Right lobe of liver (tissue), 6 donors: ENCODE measurements at regions not wholly inside any gene's neighbourhood (a gene's known extent, or its start where the extent isn't known, plus 50 kb on each side); places are given as distances from the start of the nearest gene placed in this dataset.
"Not testable (repeated sequence)": the region's sequence is repeated elsewhere in the genome, so short reads cannot be mapped to it uniquely, and the experiment has no call there.

Experiments used
- ATAC-seq, 4 donors: fragments of 200-7000 bp; cut with Tn5 transposase; one replicate each; pipeline ENCODE4 v1.9.1; 2020; ENCODE audit warnings: mild to moderate bottlenecking in 4 of 4, moderate library complexity in 4 of 4
- DNase-seq, 3 donors: peaks; one replicate each; pipeline ENCODE4 v3.0.0-alpha.2; 2020
- H3K27ac ChIP-seq, 3 donors: fragments of 200-600 bp; one replicate each; pipeline ENCODE4 v1.8.0; 2022
- H3K27me3 ChIP-seq, 2 donors: fragments of 200-600 bp; one replicate each; pipeline ENCODE4 v1.8.0; 2022
- H3K36me3 ChIP-seq, 4 donors: fragments of 200-600 bp; sonication (generic) in 1 of 4; one replicate each; pipeline versions ENCODE4 v1.5.1 to v1.8.0; 2017 to 2022; ENCODE audit warnings: control low read depth in 1 of 4
- H3K4me1 ChIP-seq, 4 donors: fragments of 200-600 bp; sonication (generic) in 1 of 4; one replicate each; pipeline versions ENCODE4 v1.5.1 to v1.8.0; 2017 to 2022; ENCODE audit warnings: control low read depth in 1 of 4
- H3K4me3 ChIP-seq, 3 donors: fragments of 200-600 bp; one replicate each; pipeline ENCODE4 v1.8.0; 2022
- H3K9me3 ChIP-seq, 4 donors: fragments of 200-600 bp; sonication (generic) in 1 of 4; one replicate each; pipeline versions ENCODE4 v1.5.1 to v1.8.0; 2017 to 2022; ENCODE audit warnings: control low read depth in 1 of 4
- CTCF ChIP-seq, 4 donors: fragments of 200-600 bp in 3 of 4; fragments of 450-650 bp in 1 of 4; IDR thresholded peaks; one replicate each; pipeline versions ENCODE4 v1.5.1 to v1.8.0; 2016 to 2022; ENCODE audit warnings: antibody characterized with exemption in 4 of 4, mild to moderate bottlenecking in 2 of 4
- POLR2A ChIP-seq: fragments of 450-650 bp; IDR thresholded peaks from one replicate; pipeline ENCODE4 v1.6.1; 2017; ENCODE audit warnings: antibody characterized with exemption, mild to moderate bottlenecking
- WGBS: methylation state at CpG from one replicate; pipeline ENCODE4 v1.1.6; 2018; ENCODE audit warnings: low coverage, low lambda C conversion rate; ENCODE audit not compliant: insufficient coverage; ENCODE audit errors: missing lambda C conversion rate; 5-methylcytosine and 5-hydroxymethylcytosine counted together
- intact Hi-C, 2 donors: fragments of 100-400 bp; cut with DNase I; formaldehyde crosslinking; loops; one replicate each; pipeline versions ENCODE4 v1.11.2 to v1.14.1; 2022
- donor health status: DM: no; HTN: yes; CAD: no.
- donor health status: DM: no; HTN: no; CAD: no.
- donor health status: DM: no; HTN: no; CAD: no.
- donor health status: DM: no; HTN: yes; CAD: no.
- donor health status: DM: no; HTN: yes; CAD: no.

- H3K9me3 ChIP-seq: no peaks in the 10 kb centered on the region
- 85% methylated on average over 10 of the region's 10 CpGs for WGBS
- H3K4me1 ChIP-seq: no peaks in the 10 kb centered on the region
- intact Hi-C loops: loop anchor here in 1 of 2 donors (10.0 kb wide), 1 partner anchor 123 kb away; no protein-coding TSS in a partner anchor
- H3K27ac ChIP-seq: no peak overlapping the region
- ATAC-seq (no peak), DNase-seq (no peak)
- no peaks in the 10 kb centered on the region for H3K36me3 ChIP-seq
- H3K27me3 ChIP-seq: no peaks in the 10 kb centered on the region
- TF ChIP-seq CTCF (IDR thresholded peaks at IDR 0.05): no peak
- TF ChIP-seq POLR2A: no peak
- H3K4me3 ChIP-seq: no peak overlapping the region
Observed at GRCh38 chr6:157751547-157752200, 71.4 kb upstream of the SNX9 start.

GRCh38 chr6:157752879-157753278 lies 70.2 kb upstream of the SNX9 start:
- ATAC-seq, H3K4me3 ChIP-seq, H3K36me3 ChIP-seq, DNase-seq, H3K27ac ChIP-seq, H3K9me3 ChIP-seq, H3K4me1 ChIP-seq, H3K27me3 ChIP-seq: not testable (repeated sequence)
- intact Hi-C loops: loop anchor here in 1 of 2 donors (10.0 kb wide), 1 partner anchor 122 kb away; no protein-coding TSS in a partner anchor
- 88% methylated on average over 3 of the region's 3 CpGs for WGBS

- Histone ChIP-seq H3K27me3 (no peaks in the 10 kb centered on the region), H3K36me3 (no peaks in the 10 kb centered on the region), H3K4me3 (no peak overlapping the region), H3K9me3 (no peaks in the 10 kb centered on the region), H3K4me1 (no peaks in the 10 kb centered on the region), H3K27ac (no peak overlapping the region)
- DNase-seq (no peak), ATAC-seq (no peak)
- intact Hi-C loops: loop anchor here in 1 of 2 donors (10.0 kb wide), 1 partner anchor 122 kb away; no protein-coding TSS in a partner anchor
- WGBS: 52% methylated on average over 2 of the region's 2 CpGs
- TF ChIP-seq CTCF (IDR thresholded peaks at IDR 0.05): no peak
- TF ChIP-seq POLR2A: no peak
Observed at GRCh38 chr6:157753291-157753690, 69.8 kb upstream of the SNX9 start.

GRCh38 chr6:157753801-157754200 lies 69.2 kb upstream of the SNX9 start:
- DNase-seq, H3K27ac ChIP-seq, H3K4me1 ChIP-seq, H3K9me3 ChIP-seq, ATAC-seq, H3K4me3 ChIP-seq, H3K36me3 ChIP-seq, H3K27me3 ChIP-seq: not testable (repeated sequence)
- intact Hi-C loops: loop anchor here in 1 of 2 donors (10.0 kb wide), 1 partner anchor 121 kb away; no protein-coding TSS in a partner anchor
- 84% methylated on average over 3 of the region's 4 CpGs for WGBS

- H3K27ac ChIP-seq: no peak overlapping the region
- no peak for TF ChIP-seq CTCF (IDR thresholded peaks at IDR 0.05)
- TF ChIP-seq POLR2A: no peak
- DNase-seq (no peak), ATAC-seq (no peak)
- no peaks in the 10 kb centered on the region for H3K9me3 ChIP-seq
- H3K4me3 ChIP-seq: no peak overlapping the region
- 86% methylated on average over 7 of the region's 7 CpGs for WGBS
- no peaks in the 10 kb centered on the region for H3K36me3 ChIP-seq
- intact Hi-C loops: loop anchor here in 1 of 2 donors (10.0 kb wide), 1 partner anchor 120 kb away; no protein-coding TSS in a partner anchor
- no peaks in the 10 kb centered on the region for H3K27me3 ChIP-seq
- no peaks in the 10 kb centered on the region for H3K4me1 ChIP-seq
Observed at GRCh38 chr6:157754351-157754750, 68.7 kb upstream of the SNX9 start.
